Mesendoderm (in vitro differentiated cells): ENCODE measurements at regions not wholly inside any gene's neighbourhood (a gene's known extent, or its start where the extent isn't known, plus 50 kb on each side); places are given as distances from the start of the nearest gene placed in this dataset.

Source experiments
- DNase-seq: peaks from one replicate; pipeline ENCODE4 v3.0.0; 2013
- H2AK5ac ChIP-seq: 2 replicates; pipeline ENCODE4 v1.6.1; 2013; ENCODE audit warnings: low read length, inconsistent platforms
- H2BK120ac ChIP-seq: 2 replicates; pipeline ENCODE4 v1.6.1; 2013; ENCODE audit warnings: low read depth, mild to moderate bottlenecking, low read length, moderate library complexity, mixed read lengths
- H2BK15ac ChIP-seq: replicated peaks from 2 replicates; pipeline ENCODE4 v1.6.1; 2013; ENCODE audit warnings: low read depth, mild to moderate bottlenecking, moderate library complexity
- H2BK5ac ChIP-seq: 2 replicates; pipeline ENCODE4 v1.6.1; 2013; ENCODE audit warnings: low read length, inconsistent platforms
- H3K18ac ChIP-seq: 2 replicates; pipeline ENCODE4 v1.6.1; 2013; ENCODE audit warnings: mild to moderate bottlenecking, low read length, mixed read lengths
- H3K23ac ChIP-seq: one replicate; pipeline ENCODE4 v1.6.1; 2013; ENCODE audit warnings: low read length
- H3K27ac ChIP-seq: 2 replicates; pipeline ENCODE4 v1.5.1; 2013; ENCODE audit warnings: low read depth, mild to moderate bottlenecking, inconsistent platforms, low read length, moderate library complexity
- H3K27me3 ChIP-seq: 2 replicates; pipeline ENCODE4 v1.6.1; 2013; ENCODE audit warnings: low read length, control low read depth, mild to moderate bottlenecking, inconsistent platforms; ENCODE audit not compliant: insufficient read depth, poor library complexity
- H3K36me3 ChIP-seq: 2 replicates; pipeline ENCODE4 v1.6.1; 2013; ENCODE audit warnings: low read length, inconsistent platforms; ENCODE audit not compliant: control insufficient read depth, insufficient read depth
- H3K4ac ChIP-seq: one replicate; pipeline ENCODE4 v1.6.1; 2013; ENCODE audit warnings: low read depth, mild to moderate bottlenecking, low read length, moderate library complexity
- H3K4me1 ChIP-seq: 2 replicates; pipeline ENCODE4 v1.6.1; 2013; ENCODE audit warnings: low read depth, low read length, inconsistent platforms; ENCODE audit not compliant: control insufficient read depth
- H3K4me2 ChIP-seq: 2 replicates; pipeline ENCODE4 v1.6.1; 2013; ENCODE audit warnings: low read length
- H3K4me3 ChIP-seq: 2 replicates; pipeline ENCODE4 v1.5.1; 2013; ENCODE audit warnings: mild to moderate bottlenecking, low read length
- H3K56ac ChIP-seq: one replicate; pipeline ENCODE4 v1.6.1; 2013; ENCODE audit warnings: low read length
- H3K79me1 ChIP-seq: 2 replicates; pipeline ENCODE4 v1.6.1; 2013; ENCODE audit warnings: low read length, inconsistent platforms
- H3K79me2 ChIP-seq: 2 replicates; pipeline ENCODE4 v1.6.1; 2013; ENCODE audit warnings: mild to moderate bottlenecking, low read length; ENCODE audit not compliant: control insufficient read depth, insufficient read depth
- H3K9ac ChIP-seq: 2 replicates; pipeline ENCODE4 v1.6.1; 2013; ENCODE audit warnings: low read length, inconsistent platforms
- H4K5ac ChIP-seq: one replicate; pipeline ENCODE4 v1.6.1; 2013; ENCODE audit warnings: low read length
- H4K8ac ChIP-seq: one replicate; pipeline ENCODE4 v1.6.1; 2013; ENCODE audit warnings: low read depth, mild to moderate bottlenecking, control low read depth, low read length, moderate library complexity
- WGBS: extraction: QIAGEN DNeasy Blood & Tissue Kit; methylation state at CpG from one replicate; pipeline ENCODE4 v1.1.7; 2013; ENCODE audit warnings: low lambda C conversion rate, missing lambda C conversion rate; ENCODE audit not compliant: insufficient coverage; ENCODE audit errors: extremely low coverage; 5-methylcytosine and 5-hydroxymethylcytosine counted together

DNA sequence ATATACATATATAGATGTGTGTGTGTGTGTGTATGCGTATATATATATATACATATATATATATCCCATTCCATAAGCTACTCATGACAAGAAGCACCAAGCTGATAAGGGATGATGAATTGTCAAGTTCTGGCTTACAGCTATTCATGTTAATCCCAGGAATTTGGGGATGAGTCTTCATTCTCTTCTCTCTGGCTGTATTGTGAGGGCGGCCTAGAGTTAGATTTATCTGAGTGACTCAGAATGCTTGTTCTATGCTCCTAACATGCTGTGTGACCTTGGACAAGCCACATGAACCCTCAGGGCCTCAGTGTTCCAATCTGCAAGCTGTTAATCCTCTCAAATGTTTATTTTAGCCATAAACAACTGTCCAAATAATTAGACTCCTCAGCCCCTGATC lies 749.0 kb downstream of the MED13L start:
- H3K18ac ChIP-seq: no peak overlapping the region
- H3K36me3 ChIP-seq: no peaks in the 10 kb centered on the region
- no peak overlapping the region for H2BK120ac ChIP-seq
- H3K27me3 ChIP-seq: no peaks in the 10 kb centered on the region
- no CpG with 5 or more reads among the region's 2 CpGs for WGBS
- no peaks in the 10 kb centered on the region for H3K79me2 ChIP-seq
- H3K27ac ChIP-seq: no peak overlapping the region
- H3K9ac ChIP-seq: no peak overlapping the region
- H3K4me3 ChIP-seq: no peak overlapping the region
- H3K4ac ChIP-seq: no peak overlapping the region
- H3K56ac ChIP-seq: no peak overlapping the region
- no peak overlapping the region for H3K4me2 ChIP-seq
- H4K5ac ChIP-seq: no peak overlapping the region
- H2AK5ac ChIP-seq: no peak overlapping the region
- no peak overlapping the region for H4K8ac ChIP-seq
- H2BK15ac ChIP-seq: no peak overlapping the region
- no peak overlapping the region for H2BK5ac ChIP-seq
- DNase-seq: no peak
- peaks cover 4% of the 10 kb centered on the region for H3K4me1 ChIP-seq
- no peaks in the 10 kb centered on the region for H3K79me1 ChIP-seq
- no peak overlapping the region for H3K23ac ChIP-seq

GRCh38 chr12:115521771-115522409 lies 755.6 kb downstream of the MED13L start:
- H2BK15ac ChIP-seq: no peak overlapping the region
- no peak overlapping the region for H3K9ac ChIP-seq
- H3K4ac ChIP-seq: no peak overlapping the region
- no peak overlapping the region for H3K4me2 ChIP-seq
- no peaks in the 10 kb centered on the region for H3K79me1 ChIP-seq
- no peaks in the 10 kb centered on the region for H3K27me3 ChIP-seq
- H3K56ac ChIP-seq: peak overlapping the region; percentile 27
- WGBS: no CpG with 5 or more reads among the region's 8 CpGs
- no peak overlapping the region for H3K4me3 ChIP-seq
- no peak overlapping the region for H2BK120ac ChIP-seq
- no peak overlapping the region for H4K8ac ChIP-seq
- H3K36me3 ChIP-seq: no peaks in the 10 kb centered on the region
- H3K27ac ChIP-seq: no peak overlapping the region
- H3K18ac ChIP-seq: no peak overlapping the region
- no peak for DNase-seq
- peaks cover 7% of the 10 kb centered on the region for H3K4me1 ChIP-seq
- H3K23ac ChIP-seq: no peak overlapping the region
- no peak overlapping the region for H4K5ac ChIP-seq
- H3K79me2 ChIP-seq: no peaks in the 10 kb centered on the region
- H2AK5ac ChIP-seq: no peak overlapping the region
- no peak overlapping the region for H2BK5ac ChIP-seq

GRCh38 chr12:115519887-115520286 lies 757.6 kb downstream of the MED13L start:
- Histone ChIP-seq H3K9ac (no peak overlapping the region), H3K27me3 (no peaks in the 10 kb centered on the region), H3K18ac (no peak overlapping the region), H3K56ac (no peak overlapping the region), H3K4me3 (no peak overlapping the region), H2BK120ac (no peak overlapping the region), H3K79me2 (no peaks in the 10 kb centered on the region), H3K4me1 (peaks cover 4% of the 10 kb centered on the region), H3K23ac (no peak overlapping the region), H2AK5ac (no peak overlapping the region), H3K36me3 (no peaks in the 10 kb centered on the region), H3K4ac (no peak overlapping the region), H3K79me1 (no peaks in the 10 kb centered on the region), H3K27ac (no peak overlapping the region), H4K5ac (no peak overlapping the region), H4K8ac (no peak overlapping the region), H3K4me2 (no peak overlapping the region), H2BK15ac (no peak overlapping the region), H2BK5ac (no peak overlapping the region)
- WGBS: no CpG with 5 or more reads among the region's 2 CpGs
- no peak for DNase-seq

- Histone ChIP-seq H3K4me3 (no peak overlapping the region), H3K36me3 (no peaks in the 10 kb centered on the region), H3K56ac (no peak overlapping the region), H3K18ac (no peak overlapping the region), H3K4ac (no peak overlapping the region), H2BK5ac (no peak overlapping the region), H3K27ac (no peak overlapping the region), H3K79me1 (no peaks in the 10 kb centered on the region), H3K4me1 (peaks cover 3% of the 10 kb centered on the region), H3K79me2 (no peaks in the 10 kb centered on the region), H3K4me2 (no peak overlapping the region), H2BK15ac (no peak overlapping the region), H4K5ac (no peak overlapping the region), H3K27me3 (no peaks in the 10 kb centered on the region), H2BK120ac (no peak overlapping the region), H3K9ac (no peak overlapping the region), H2AK5ac (no peak overlapping the region), H3K23ac (no peak overlapping the region), H4K8ac (no peak overlapping the region)
- WGBS: no CpG with 5 or more reads among the region's 1 CpG
- no peak for DNase-seq
These were observed 758.1 kb downstream of the MED13L start for GRCh38 chr12:115519359-115519758.

DNA sequence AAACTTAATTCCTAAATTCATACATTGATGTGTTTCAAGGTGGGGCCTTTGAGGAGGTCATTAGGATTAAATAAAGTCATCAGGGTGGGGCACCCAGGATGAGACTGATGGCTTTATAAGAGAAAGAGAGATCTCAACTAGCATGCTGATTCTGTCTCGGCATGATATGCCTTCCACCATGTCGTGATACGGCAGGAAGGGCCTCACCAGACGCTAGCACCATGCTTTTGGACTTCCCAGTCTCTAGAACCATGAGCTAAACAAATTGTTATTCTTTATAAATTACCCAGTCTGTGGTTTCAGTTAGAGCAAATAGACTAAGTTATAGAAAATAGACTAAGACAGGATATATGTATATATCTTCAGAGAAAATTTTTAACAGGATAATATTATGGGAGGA lies 759.6 kb downstream of the MED13L start:
- no peak overlapping the region for H3K27ac ChIP-seq
- H2AK5ac ChIP-seq: no peak overlapping the region
- H3K9ac ChIP-seq: no peak overlapping the region
- no CpG with 5 or more reads among the region's 4 CpGs for WGBS
- H2BK15ac ChIP-seq: no peak overlapping the region
- H3K4me2 ChIP-seq: no peak overlapping the region
- H3K79me1 ChIP-seq: no peaks in the 10 kb centered on the region
- no peak overlapping the region for H2BK5ac ChIP-seq
- H3K18ac ChIP-seq: no peak overlapping the region
- H3K56ac ChIP-seq: no peak overlapping the region
- no peak overlapping the region for H3K23ac ChIP-seq
- no peak for DNase-seq
- no peak overlapping the region for H2BK120ac ChIP-seq
- no peak overlapping the region for H4K8ac ChIP-seq
- H3K27me3 ChIP-seq: no peaks in the 10 kb centered on the region
- H3K79me2 ChIP-seq: no peaks in the 10 kb centered on the region
- H3K4me3 ChIP-seq: no peak overlapping the region
- H3K4ac ChIP-seq: no peak overlapping the region
- no peak overlapping the region for H4K5ac ChIP-seq
- no peaks in the 10 kb centered on the region for H3K36me3 ChIP-seq
- H3K4me1 ChIP-seq: peaks cover 3% of the 10 kb centered on the region

DNA sequence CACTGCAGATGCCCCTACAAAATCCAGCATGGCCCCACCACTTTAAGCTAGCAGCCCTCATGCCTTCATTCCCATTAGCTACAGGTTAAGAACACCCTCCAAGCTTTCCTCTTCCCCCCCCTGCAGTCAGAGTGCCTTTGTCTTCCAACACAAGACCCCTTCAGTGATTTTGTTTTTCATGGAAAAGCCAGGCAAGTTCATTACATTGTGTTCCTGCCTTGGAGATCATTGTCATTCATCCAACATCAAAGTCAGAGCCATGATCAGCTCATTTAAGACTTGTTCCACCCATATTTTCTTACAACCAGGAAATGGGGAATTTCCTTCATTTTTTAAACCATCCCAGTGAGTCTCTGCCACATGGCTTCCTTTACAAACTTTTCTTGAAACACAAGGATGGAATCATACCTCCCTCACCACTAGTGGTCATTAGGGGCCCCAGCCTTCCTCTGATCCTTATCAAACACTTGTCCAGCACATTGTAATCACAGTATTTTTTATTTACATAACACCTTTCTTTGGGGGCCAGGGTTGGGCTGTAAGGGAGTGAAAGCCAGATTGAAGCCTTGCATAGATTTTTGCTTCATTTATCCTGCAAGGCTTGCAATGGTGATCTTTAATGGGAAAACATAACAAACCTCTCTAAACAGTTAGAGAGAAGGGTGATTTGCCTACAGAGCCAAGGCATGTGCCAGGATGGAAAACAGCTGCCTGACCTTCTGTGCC lies 765.3 kb downstream of the MED13L start:
- H3K36me3 ChIP-seq: no peaks in the 10 kb centered on the region
- H3K4me1 ChIP-seq: peaks cover 16% of the 10 kb centered on the region
- H3K4ac ChIP-seq: no peak overlapping the region
- H3K18ac ChIP-seq: no peak overlapping the region
- DNase-seq: no peak
- H3K56ac ChIP-seq: no peak overlapping the region
- H3K4me3 ChIP-seq: no peak overlapping the region
- H2BK15ac ChIP-seq: no peak overlapping the region
- no peak overlapping the region for H3K9ac ChIP-seq
- H4K5ac ChIP-seq: no peak overlapping the region
- H2BK120ac ChIP-seq: no peak overlapping the region
- H2BK5ac ChIP-seq: no peak overlapping the region
- H3K23ac ChIP-seq: no peak overlapping the region
- H3K79me1 ChIP-seq: no peaks in the 10 kb centered on the region
- H3K27ac ChIP-seq: no peak overlapping the region
- H3K4me2 ChIP-seq: no peak overlapping the region
- H3K79me2 ChIP-seq: no peaks in the 10 kb centered on the region
- no peak overlapping the region for H4K8ac ChIP-seq
- no peak overlapping the region for H2AK5ac ChIP-seq
- no peaks in the 10 kb centered on the region for H3K27me3 ChIP-seq
